DOHH2 (cell line): ENCODE measurements at regions not wholly inside any gene's neighbourhood (a gene's known extent, or its start where the extent isn't known, plus 50 kb on each side); places are given as distances from the start of the nearest gene placed in this dataset.

Source experiments
- H3F3A ChIP-seq: fragments of 200-600 bp; sonication (generic), shearing (Covaris generic); 2 replicates; pipeline ENCODE4 v1.6.0; 2016; ENCODE audit warnings: antibody characterized with exemption, mild to moderate bottlenecking; ENCODE audit not compliant: control insufficient read depth, insufficient read depth
- H3K27ac ChIP-seq: fragments of 200-600 bp; sonication (generic); 2 replicates; pipeline ENCODE4 v1.5.1; 2014; ENCODE audit warnings: low read depth, mild to moderate bottlenecking, low read length, moderate library complexity
- H3K27me3 ChIP-seq: fragments of 200-600 bp; sonication (generic); 2 replicates; pipeline ENCODE4 v1.6.1; 2014; ENCODE audit warnings: mild to moderate bottlenecking, low read length, mixed read lengths; ENCODE audit not compliant: control insufficient read depth
- H3K36me3 ChIP-seq: fragments of 200-600 bp; sonication (generic); 2 replicates; pipeline ENCODE4 v1.6.1; 2014; ENCODE audit warnings: mild to moderate bottlenecking, low read length, moderate library complexity, mixed read lengths; ENCODE audit not compliant: control insufficient read depth
- H3K4me1 ChIP-seq: fragments of 200-600 bp; sonication (generic); 2 replicates; pipeline ENCODE4 v1.6.1; 2014; ENCODE audit warnings: mild to moderate bottlenecking, low read length, mixed read lengths; ENCODE audit not compliant: control insufficient read depth
- H3K4me2 ChIP-seq: fragments of 200-600 bp; sonication (generic); 2 replicates; pipeline ENCODE4 v1.6.0; 2014; ENCODE audit warnings: mild to moderate bottlenecking, low read length, moderate library complexity
- H3K4me3 ChIP-seq: fragments of 200-600 bp; sonication (generic); 2 replicates; pipeline ENCODE4 v1.5.1; 2014; ENCODE audit warnings: mild to moderate bottlenecking, low read length, mixed read lengths
- H3K79me2 ChIP-seq: fragments of 200-600 bp; sonication (generic); 2 replicates; pipeline ENCODE4 v1.6.1; 2014; ENCODE audit warnings: mild to moderate bottlenecking, low read length, mixed read lengths; ENCODE audit not compliant: control insufficient read depth
- H3K9me2 ChIP-seq: fragments of 200-600 bp; sonication (generic); replicated peaks from 2 replicates; pipeline ENCODE4 v1.6.1; 2014; ENCODE audit warnings: mild to moderate bottlenecking, low read length, mixed read lengths; ENCODE audit not compliant: control insufficient read depth
- H3K9me3 ChIP-seq: fragments of 200-600 bp; sonication (generic); 2 replicates; pipeline ENCODE4 v1.6.1; 2014; ENCODE audit warnings: antibody characterized with exemption, low read length, mixed read lengths; ENCODE audit not compliant: control insufficient read depth, insufficient read depth
- H4K20me1 ChIP-seq: fragments of 200-600 bp; sonication (generic); 2 replicates; pipeline ENCODE4 v1.6.0; 2014; ENCODE audit warnings: low read depth, mild to moderate bottlenecking, antibody characterized with exemption, low read length, moderate library complexity; ENCODE audit not compliant: control insufficient read depth, insufficient read depth
- EZH2phosphoT487 ChIP-seq: fragments of 200-600 bp; sonication (generic); IDR thresholded peaks from 2 replicates; pipeline ENCODE4 v1.6.1; 2017; ENCODE audit warnings: borderline replicate concordance, mild to moderate bottlenecking, antibody characterized with exemption, low read length, moderate library complexity, mixed read lengths
- TF ChIP-seq, protein P1 (sequence below): fragments of 200-600 bp; sonication (generic); IDR thresholded peaks from one replicate; pipeline ENCODE4 v1.5.1; 2014; ENCODE audit warnings: antibody characterized with exemption, mild to moderate bottlenecking, low read depth, low read length; ENCODE audit not compliant: poor library complexity, severe bottlenecking

DNA sequence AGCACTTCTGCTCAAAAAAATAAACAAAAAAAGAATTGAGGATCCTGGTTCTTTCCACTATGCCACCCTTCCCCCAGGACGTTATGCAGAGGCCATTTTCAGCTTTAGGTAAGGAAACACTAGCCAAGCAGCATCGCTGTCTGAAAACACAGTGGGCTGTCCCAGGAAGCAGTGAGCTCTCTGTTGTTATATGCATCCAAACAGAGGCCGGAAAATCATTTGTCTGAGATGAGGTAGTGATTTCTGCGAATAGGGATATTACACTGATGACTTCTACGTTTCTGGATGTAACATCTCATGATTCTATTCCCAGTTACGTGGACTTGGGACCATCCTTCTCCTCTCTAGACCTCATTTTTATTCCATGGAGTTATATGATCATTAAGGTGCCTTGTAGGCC is 137.2 kb downstream of the OMA1 start:
- Histone ChIP-seq H3K4me2 (no peak overlapping the region), H3K9me3 (no peaks in the 10 kb centered on the region), H3K27me3 (no peaks in the 10 kb centered on the region; the same call in 1 of the 2 replicates), H3K36me3 (no peaks in the 10 kb centered on the region), H4K20me1 (no peaks in the 10 kb centered on the region), H3F3A (no peaks in the 10 kb centered on the region), H3K9me2 (no peaks in the 10 kb centered on the region), H3K27ac (no peak overlapping the region), H3K4me1 (no peaks in the 10 kb centered on the region), H3K79me2 (no peaks in the 10 kb centered on the region), H3K4me3 (no peak overlapping the region)
- TF ChIP-seq, protein P1, sequence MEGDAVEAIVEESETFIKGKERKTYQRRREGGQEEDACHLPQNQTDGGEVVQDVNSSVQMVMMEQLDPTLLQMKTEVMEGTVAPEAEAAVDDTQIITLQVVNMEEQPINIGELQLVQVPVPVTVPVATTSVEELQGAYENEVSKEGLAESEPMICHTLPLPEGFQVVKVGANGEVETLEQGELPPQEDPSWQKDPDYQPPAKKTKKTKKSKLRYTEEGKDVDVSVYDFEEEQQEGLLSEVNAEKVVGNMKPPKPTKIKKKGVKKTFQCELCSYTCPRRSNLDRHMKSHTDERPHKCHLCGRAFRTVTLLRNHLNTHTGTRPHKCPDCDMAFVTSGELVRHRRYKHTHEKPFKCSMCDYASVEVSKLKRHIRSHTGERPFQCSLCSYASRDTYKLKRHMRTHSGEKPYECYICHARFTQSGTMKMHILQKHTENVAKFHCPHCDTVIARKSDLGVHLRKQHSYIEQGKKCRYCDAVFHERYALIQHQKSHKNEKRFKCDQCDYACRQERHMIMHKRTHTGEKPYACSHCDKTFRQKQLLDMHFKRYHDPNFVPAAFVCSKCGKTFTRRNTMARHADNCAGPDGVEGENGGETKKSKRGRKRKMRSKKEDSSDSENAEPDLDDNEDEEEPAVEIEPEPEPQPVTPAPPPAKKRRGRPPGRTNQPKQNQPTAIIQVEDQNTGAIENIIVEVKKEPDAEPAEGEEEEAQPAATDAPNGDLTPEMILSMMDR = no peak
- no peak for TF ChIP-seq EZH2phosphoT487

DNA sequence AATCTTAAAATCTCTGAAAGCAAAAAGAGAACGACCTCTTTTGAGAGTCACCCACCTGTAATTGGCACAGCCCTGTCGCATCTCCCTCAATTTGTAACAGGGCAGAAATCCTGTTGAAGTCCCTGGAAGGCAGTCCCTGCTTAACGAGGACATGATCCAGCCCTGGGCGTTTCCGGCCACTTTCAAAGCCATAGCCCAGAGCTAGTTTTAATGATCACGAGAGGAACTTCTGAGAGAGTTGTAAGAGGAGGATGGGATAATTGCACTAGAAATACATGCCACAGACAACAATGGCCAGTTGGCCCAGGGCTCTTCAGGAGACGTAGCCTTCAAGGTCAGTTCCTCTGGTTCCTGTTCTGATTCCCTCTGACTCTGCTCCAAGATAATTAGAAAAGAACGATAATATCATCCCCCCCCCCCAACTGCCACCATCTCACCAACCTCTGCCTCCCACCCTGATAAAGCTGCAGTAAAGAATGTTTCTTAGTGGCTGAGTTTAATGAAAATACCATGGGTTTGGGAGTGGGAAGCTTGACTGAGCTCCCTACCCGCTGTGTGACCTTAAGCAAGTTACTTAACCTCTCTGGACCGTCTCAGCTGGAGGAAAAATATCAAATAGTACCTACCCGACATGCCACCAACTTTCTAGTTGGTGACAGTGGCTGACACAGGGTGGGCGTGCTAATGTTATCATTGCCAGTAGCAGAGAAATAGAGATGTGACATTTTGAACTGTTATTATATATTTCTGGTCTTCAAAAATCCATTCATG is 140.0 kb downstream of the OMA1 start:
- Histone ChIP-seq H3K79me2 (no peaks in the 10 kb centered on the region), H3K27ac (no peak overlapping the region), H3K4me3 (no peak overlapping the region), H3K9me3 (no peaks in the 10 kb centered on the region), H3K4me2 (no peak overlapping the region), H3K9me2 (no peaks in the 10 kb centered on the region), H4K20me1 (no peaks in the 10 kb centered on the region), H3K36me3 (no peaks in the 10 kb centered on the region), H3K27me3 (no peaks in the 10 kb centered on the region; the same call in 1 of the 2 replicates), H3F3A (no peaks in the 10 kb centered on the region), H3K4me1 (no peaks in the 10 kb centered on the region)
- TF ChIP-seq, protein P1 = no peak
- no peak for TF ChIP-seq EZH2phosphoT487

DNA sequence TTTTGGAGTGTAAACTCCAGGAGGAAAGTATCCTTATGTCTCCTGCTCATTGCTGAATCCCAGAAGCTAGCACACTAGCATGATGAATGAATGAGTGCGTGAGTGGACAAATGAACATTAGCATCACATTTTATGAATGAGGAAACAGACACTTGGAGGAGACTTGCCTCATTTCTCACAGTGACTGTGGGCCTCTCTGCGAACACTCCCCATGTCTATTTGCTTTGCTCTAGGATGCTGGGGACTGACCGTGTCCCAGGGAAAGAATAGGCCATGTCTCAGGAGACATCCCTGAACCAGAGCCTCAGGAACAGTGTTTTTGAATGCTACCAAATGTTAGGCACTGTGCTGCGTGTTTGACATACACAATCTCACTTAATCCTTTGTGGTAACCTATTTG is 140.9 kb downstream of the OMA1 start:
- H3K4me1 ChIP-seq = no peaks in the 10 kb centered on the region
- H3F3A ChIP-seq = no peaks in the 10 kb centered on the region
- H3K36me3 ChIP-seq = no peaks in the 10 kb centered on the region
- H3K27me3 ChIP-seq = no peaks in the 10 kb centered on the region; the same call in 1 of the 2 replicates
- no peaks in the 10 kb centered on the region for H3K9me2 ChIP-seq
- TF ChIP-seq, protein P1 = no peak
- TF ChIP-seq EZH2phosphoT487 = no peak
- H4K20me1 ChIP-seq = no peaks in the 10 kb centered on the region
- no peak overlapping the region for H3K4me2 ChIP-seq
- no peak overlapping the region for H3K4me3 ChIP-seq
- no peaks in the 10 kb centered on the region for H3K9me3 ChIP-seq
- H3K27ac ChIP-seq = no peak overlapping the region
- no peaks in the 10 kb centered on the region for H3K79me2 ChIP-seq
